Thymus (tissue), 11 donors: ENCODE measurements at regions not wholly inside any gene's neighbourhood (a gene's known extent, or its start where the extent isn't known, plus 50 kb on each side); places are given as distances from the start of the nearest gene placed in this dataset.

Experiments
- DNase-seq, 9 donors: peaks; one replicate each; pipeline ENCODE4 v3.0.0-alpha.2; 2013; ENCODE audit warnings: low spot score in 9 of 9, low read depth in 6 of 9, missing footprints in 1 of 9
- H3K27ac ChIP-seq, 2 donors: one replicate each; pipeline ENCODE4 v1.5.1; 2013; ENCODE audit warnings: control low read depth in 1 of 2, low read depth in 1 of 2, low read length in 1 of 2, mild to moderate bottlenecking in 1 of 2, moderate library complexity in 1 of 2
- H3K27me3 ChIP-seq, 2 donors: one replicate each; pipeline ENCODE4 v1.5.1; 2013; ENCODE audit warnings: low read length in 1 of 2; ENCODE audit not compliant: control insufficient read depth in 2 of 2, insufficient read depth in 1 of 2
- H3K36me3 ChIP-seq, 2 donors: one replicate each; pipeline ENCODE4 v1.5.1; 2013; ENCODE audit warnings: low read length in 1 of 2, mild to moderate bottlenecking in 1 of 2, moderate library complexity in 1 of 2; ENCODE audit not compliant: control insufficient read depth in 2 of 2, insufficient read depth in 2 of 2
- H3K4me1 ChIP-seq, 2 donors: one replicate each; pipeline ENCODE4 v1.5.1; 2013; ENCODE audit warnings: low read length in 2 of 2; ENCODE audit not compliant: control insufficient read depth in 2 of 2, insufficient read depth in 2 of 2
- H3K4me3 ChIP-seq, 2 donors: one replicate each; pipeline ENCODE4 v1.5.1; 2013; ENCODE audit warnings: low read length in 2 of 2, control low read depth in 1 of 2, mild to moderate bottlenecking in 1 of 2
- H3K9me3 ChIP-seq, 2 donors: one replicate each; pipeline ENCODE4 v1.5.1; 2013; ENCODE audit warnings: low read length in 1 of 2, mild to moderate bottlenecking in 1 of 2; ENCODE audit not compliant: control insufficient read depth in 2 of 2, insufficient read depth in 1 of 2
- WGBS: extraction: QIAGEN DNeasy Blood & Tissue Kit; methylation state at CpG from one replicate; pipeline ENCODE4 v1.1.7; 2013; 5-methylcytosine and 5-hydroxymethylcytosine counted together
- donor health status: healthy.

DNA sequence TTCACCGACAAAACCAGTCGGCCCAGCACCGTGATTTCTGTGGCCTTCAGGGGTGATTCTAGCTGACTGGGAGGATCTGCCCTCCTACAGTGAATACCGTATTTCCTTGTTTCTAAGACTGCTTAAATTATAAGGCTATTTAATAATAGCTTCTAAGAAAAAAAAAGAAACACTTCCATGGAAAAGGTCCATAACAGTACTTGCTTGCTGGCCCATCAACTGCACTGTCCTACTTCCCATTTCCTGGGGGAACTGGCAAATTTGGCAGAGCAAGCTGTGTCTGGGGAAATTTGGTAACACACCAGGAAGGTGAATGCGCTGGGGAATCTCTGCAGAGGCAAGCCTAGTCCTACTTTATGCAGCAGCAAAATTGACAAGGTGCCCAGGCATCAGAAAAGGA lies 214.0 kb downstream of the ZNF326 start:
- H3K27me3 ChIP-seq, result no peaks in the 10 kb centered on the region
- H3K4me3 ChIP-seq, result no peak overlapping the region
- DNase-seq, result no peak
- WGBS, result 82% methylated on average over 5 of the region's 5 CpGs
- H3K9me3 ChIP-seq, result no peaks in the 10 kb centered on the region
- H3K27ac ChIP-seq, result no peak overlapping the region
- H3K4me1 ChIP-seq, result no peaks in the 10 kb centered on the region
- H3K36me3 ChIP-seq, result no peaks in the 10 kb centered on the region

DNA sequence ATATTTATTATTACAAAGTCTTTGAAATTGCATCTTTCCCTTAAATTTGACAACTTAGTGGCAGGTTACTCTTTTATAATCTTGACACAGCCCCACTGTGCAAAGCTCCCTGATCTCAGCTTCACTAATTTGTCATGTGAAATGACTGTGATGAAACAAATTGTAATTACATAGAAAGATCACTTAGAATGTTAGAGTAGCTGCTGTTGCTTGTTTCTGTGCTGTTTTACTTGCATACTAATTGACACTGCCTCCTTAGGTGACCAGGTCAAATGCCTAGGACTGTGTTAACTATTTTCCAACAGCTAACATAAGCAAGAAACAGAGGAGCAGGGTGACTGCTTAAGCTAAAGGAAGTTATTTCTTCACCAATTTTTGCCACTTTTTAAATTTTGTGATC lies 211.3 kb downstream of the ZNF326 start:
- no peak for DNase-seq
- H3K4me3 ChIP-seq, result no peak overlapping the region
- H3K27ac ChIP-seq, result no peak overlapping the region
- no peaks in the 10 kb centered on the region for H3K36me3 ChIP-seq
- H3K27me3 ChIP-seq, result no peaks in the 10 kb centered on the region
- H3K4me1 ChIP-seq, result no peaks in the 10 kb centered on the region
- no peaks in the 10 kb centered on the region for H3K9me3 ChIP-seq

DNA sequence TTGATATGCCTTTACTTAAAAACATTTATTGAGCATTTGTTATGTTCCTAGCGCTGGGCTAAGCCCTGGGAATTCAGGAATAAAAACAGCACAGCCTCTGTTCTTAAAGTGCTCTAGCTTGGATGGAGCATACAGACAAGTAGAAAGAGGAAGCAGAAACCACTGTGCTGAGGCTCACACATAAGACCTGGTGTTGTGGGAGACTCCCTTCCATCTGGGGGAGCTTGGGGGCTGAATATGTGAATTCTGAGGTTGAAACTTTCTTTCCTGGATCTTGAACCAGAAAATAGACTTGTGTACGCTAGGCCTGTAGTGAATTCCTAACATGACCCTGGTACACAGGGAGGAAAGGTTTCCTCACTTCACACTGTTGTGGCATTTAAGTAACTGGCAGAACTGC lies 209.9 kb downstream of the ZNF326 start:
- Histone ChIP-seq H3K4me1 (no peaks in the 10 kb centered on the region), H3K27ac (no peak overlapping the region), H3K9me3 (no peaks in the 10 kb centered on the region), H3K36me3 (no peaks in the 10 kb centered on the region), H3K27me3 (no peaks in the 10 kb centered on the region), H3K4me3 (no peak overlapping the region)
- no peak for DNase-seq
- 87% methylated on average over 2 of the region's 2 CpGs for WGBS

DNA sequence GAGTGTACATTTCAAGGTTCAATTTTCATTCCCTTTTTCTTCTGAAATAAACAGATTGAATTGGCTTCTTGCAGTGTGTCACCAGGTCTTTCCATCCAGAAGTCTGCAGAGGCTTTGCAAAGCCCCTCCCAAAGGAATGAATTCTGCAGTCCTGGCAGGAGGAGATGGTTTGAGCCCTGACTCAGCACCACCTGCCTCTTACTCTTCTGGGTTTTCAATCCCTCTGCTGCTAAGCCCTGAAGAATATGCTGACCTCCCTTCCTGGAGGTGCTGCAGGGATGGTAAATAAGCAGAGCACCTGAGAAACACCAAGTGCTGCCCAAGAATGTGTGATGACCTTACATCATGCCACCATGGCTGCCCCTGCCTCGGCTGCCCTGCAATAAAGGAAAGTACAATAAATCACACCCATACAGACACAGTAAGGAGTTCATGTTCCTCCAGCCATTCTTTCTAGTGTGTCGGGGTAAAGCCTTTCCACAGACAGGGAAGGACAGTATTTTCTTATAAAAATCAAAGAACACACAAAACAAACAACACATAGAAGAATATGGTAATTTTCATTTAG lies 209.2 kb downstream of the ZNF326 start:
- no peak for DNase-seq
- H3K27me3 ChIP-seq, result no peaks in the 10 kb centered on the region
- no peaks in the 10 kb centered on the region for H3K9me3 ChIP-seq
- no peaks in the 10 kb centered on the region for H3K4me1 ChIP-seq
- WGBS, result 79% methylated on average over 2 of the region's 2 CpGs
- no peak overlapping the region for H3K27ac ChIP-seq
- H3K36me3 ChIP-seq, result no peaks in the 10 kb centered on the region
- H3K4me3 ChIP-seq, result no peak overlapping the region

DNA sequence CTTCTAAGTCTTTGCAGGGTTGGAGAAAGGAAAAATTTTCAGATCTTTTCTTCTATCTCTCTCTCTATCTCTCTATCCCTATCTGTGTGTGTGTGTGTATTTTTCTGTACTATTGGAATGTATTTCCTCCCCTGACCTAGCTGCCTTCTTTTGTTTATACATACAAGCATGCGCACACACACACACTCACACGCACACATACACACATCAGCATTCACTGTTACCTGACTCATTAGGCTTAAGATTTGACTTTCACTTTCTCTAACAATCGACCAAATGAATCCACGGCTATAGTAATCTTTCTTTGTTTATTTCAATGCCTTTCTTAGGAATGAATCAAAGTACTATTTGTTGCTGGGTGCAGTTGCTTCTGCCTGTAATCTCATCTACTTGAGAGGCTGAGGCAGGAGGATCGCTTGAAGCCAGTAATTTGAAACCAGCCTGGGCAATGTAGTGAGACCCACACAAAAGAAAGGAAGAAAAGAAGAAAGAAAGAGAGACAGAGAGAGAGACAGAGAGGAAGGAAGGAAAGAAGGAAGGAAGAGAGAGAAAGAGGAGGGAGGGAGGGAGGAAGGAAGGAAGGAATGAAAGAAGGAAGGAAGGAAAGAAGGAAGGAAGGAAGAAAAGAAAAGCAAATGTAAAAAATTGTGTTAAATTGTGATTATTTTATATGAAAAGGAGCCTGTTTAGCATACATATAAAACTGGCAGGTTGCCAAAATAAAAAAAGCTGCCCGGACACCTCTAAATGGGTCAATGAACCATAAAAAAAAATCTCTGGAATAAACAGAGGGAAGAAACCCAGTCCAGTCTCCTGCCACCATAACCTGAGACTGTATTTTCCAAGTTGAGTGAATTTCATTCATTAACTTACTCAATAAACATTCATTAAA lies 206.8 kb downstream of the ZNF326 start:
- Histone ChIP-seq H3K27ac (no peak overlapping the region), H3K27me3 (no peaks in the 10 kb centered on the region), H3K9me3 (no peaks in the 10 kb centered on the region), H3K36me3 (no peaks in the 10 kb centered on the region), H3K4me3 (no peak overlapping the region), H3K4me1 (no peaks in the 10 kb centered on the region)
- 87% methylated on average over 6 of the region's 6 CpGs for WGBS
- no peak for DNase-seq

DNA sequence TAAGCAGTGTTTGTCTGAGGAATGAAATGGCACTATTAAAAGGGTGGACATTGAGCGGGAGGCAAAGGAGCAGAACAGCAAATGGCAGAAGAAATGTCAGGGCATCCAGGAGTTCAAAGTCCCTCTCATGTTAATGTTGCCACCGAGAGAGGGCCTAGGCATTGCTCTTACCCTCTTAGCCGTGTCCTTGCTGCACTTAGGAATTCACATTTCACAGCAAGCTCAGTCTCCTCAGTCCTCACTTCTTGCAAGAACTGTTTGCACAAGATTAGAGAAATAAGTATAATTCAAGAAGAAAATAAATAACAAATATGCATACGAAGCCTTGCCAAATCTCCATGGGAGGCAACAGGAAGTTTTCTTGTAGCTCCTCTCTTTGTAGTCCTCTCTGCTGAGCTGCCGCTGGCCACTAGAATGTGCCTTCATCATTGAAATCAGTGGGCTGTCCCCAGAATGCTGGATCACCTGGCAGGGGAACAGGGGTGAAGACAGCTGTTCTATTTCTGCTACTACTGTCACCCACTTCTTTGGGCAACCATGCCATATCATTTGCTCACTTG lies 205.8 kb downstream of the ZNF326 start:
- WGBS, result 94% methylated on average over 5 of the region's 5 CpGs

DNA sequence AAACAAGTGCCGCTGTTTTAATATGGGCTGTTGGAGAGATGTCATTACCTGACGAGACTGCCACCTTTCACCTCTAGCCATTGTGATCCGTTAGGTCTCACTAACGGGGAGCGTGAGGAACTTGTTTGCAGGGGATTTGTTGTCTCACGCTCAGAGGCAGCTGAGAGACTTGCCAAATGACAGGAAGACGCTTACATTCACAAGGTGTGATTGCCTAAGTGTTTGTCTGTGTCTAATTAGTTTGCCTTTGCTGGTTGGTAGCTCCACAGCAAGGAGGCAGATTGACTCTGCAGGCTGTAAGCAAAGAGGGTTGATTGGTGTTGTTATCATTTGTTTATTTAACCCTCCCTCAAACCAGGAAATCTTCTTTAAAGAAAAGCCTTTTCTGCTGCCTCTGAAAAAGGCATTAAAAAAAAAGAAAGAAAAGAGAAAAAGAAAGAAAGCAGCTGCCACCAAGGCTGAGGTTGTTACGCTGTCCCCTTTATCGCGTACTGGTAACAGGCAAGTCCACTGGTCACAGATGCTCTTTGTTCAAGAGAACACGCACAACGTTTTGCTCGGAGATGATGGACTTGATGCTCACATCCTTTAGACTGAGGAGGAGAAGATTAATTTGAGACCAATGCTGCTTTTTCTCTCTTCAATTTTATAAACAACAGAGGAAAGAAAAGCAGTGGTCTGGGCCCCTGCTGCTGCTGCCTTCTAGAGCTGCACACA lies 203.9 kb downstream of the ZNF326 start:
- Histone ChIP-seq H3K9me3 (no peaks in the 10 kb centered on the region), H3K4me1 (no peaks in the 10 kb centered on the region), H3K27ac (no peak overlapping the region), H3K36me3 (no peaks in the 10 kb centered on the region), H3K27me3 (no peaks in the 10 kb centered on the region), H3K4me3 (no peak overlapping the region)
- 83% methylated on average over 13 of the region's 13 CpGs for WGBS
- no peak for DNase-seq

More for the DNA sequence above, 205.8 kb downstream of the ZNF326 start:
- Histone ChIP-seq H3K4me3 (no peak overlapping the region), H3K27ac (no peak overlapping the region), H3K4me1 (no peaks in the 10 kb centered on the region), H3K9me3 (no peaks in the 10 kb centered on the region), H3K27me3 (no peaks in the 10 kb centered on the region), H3K36me3 (no peaks in the 10 kb centered on the region)
- DNase-seq, result no peak

DNA sequence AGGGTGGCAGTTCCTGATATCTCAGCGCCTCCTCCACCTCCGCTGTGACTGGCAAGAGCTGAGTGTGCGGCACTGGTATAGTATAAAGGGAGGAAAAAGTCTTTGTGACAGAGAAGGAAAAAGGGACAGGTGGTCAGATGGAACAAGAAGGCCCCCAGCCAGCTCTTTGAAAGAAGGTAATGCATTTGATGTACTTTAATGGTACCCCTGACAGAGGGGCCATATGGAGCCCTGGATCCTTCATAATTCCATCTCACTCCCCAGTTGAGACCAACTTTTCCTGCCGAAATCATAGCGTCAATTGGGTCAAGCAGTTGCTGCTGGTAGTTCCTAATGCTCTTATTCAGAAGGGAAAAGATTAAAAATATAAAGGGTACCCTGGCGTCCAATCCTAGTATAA lies 198.2 kb downstream of the ZNF326 start:
- Histone ChIP-seq H3K9me3 (no peaks in the 10 kb centered on the region), H3K27me3 (no peaks in the 10 kb centered on the region), H3K36me3 (no peaks in the 10 kb centered on the region), H3K27ac (no peak overlapping the region), H3K4me3 (no peak overlapping the region), H3K4me1 (no peaks in the 10 kb centered on the region)
- DNase-seq, result no peak
- WGBS, result 98% methylated on average over 6 of the region's 6 CpGs

DNA sequence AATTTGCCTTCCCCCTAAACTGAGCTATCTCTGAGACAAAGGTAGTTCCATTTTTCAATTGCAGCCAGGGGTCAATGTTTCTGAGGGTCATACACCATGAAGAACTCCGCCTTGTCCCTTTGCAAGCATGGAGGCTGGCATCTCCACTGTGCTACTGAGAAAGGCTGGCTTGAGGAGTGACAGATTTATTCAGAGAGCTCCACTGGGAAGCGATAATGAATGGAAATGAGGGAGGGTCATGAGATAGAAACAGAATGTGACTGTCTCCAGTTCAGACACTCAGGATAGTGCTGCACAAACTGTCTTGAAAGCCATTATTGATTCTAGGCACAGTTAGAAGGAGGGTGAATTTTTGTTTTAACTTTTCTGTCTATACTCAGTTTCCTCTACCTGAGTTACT lies 197.5 kb downstream of the ZNF326 start:
- 97% methylated on average over 2 of the region's 2 CpGs for WGBS

More for the DNA sequence above, 197.5 kb downstream of the ZNF326 start:
- H3K27ac ChIP-seq, result no peak overlapping the region
- no peak for DNase-seq
- H3K4me1 ChIP-seq, result no peaks in the 10 kb centered on the region
- H3K27me3 ChIP-seq, result no peaks in the 10 kb centered on the region
- H3K36me3 ChIP-seq, result no peaks in the 10 kb centered on the region
- no peak overlapping the region for H3K4me3 ChIP-seq
- no peaks in the 10 kb centered on the region for H3K9me3 ChIP-seq
